ENCODE measurements at regions not wholly inside any gene's neighbourhood (a gene's known extent, or its start where the extent isn't known, plus 50 kb on each side); places are given as distances from the start of the nearest gene placed in this dataset.
"Not testable (repeated sequence)": the region's sequence is repeated elsewhere in the genome, so short reads cannot be mapped to it uniquely, and the experiment has no call there.

GRCh38 chr12:131624756-131625501 lies 86.0 kb upstream of the SFSWAP start:
- DNase-seq (ENCODE audit: low spot score in 2 of 2); FAIRE-seq: not testable (repeated sequence)

DNA sequence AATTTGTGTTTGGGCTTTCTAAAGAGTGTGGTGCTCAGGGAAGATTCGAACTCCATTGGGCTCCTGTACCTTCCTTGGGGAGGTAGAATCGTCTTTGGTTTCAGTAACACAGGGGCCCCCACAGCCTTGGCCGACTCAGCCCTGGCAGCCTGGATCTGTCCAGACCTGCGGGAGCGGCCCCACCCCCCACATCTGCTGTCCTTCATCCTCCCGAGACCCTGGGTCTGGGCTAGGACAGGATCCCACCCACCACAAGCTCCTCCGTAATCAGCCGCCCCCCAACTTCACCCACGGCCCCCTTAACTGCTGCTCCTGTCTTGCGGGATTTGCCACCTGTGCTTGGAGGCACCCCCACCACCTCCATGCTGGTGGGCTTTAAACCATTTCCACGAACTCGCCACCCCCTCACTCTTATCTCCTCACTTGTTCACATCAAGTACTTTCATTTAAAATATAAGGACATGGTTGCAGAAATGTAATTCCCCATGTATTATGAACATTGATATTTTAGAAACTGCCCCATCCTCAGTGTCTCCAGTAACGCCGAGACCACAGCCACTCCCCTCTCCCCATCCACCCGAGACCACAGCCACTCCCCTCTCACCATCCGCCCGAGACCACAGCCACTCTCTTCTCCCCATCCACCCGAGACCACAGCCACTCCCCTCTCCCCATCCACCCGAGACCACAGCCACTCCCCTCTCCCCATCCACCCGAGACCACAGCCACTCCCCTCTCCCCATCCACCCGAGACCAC lies 84.7 kb upstream of the SFSWAP start:
- DNase-seq (ENCODE audit: low spot score in 2 of 2); FAIRE-seq: not testable (repeated sequence)

DNA sequence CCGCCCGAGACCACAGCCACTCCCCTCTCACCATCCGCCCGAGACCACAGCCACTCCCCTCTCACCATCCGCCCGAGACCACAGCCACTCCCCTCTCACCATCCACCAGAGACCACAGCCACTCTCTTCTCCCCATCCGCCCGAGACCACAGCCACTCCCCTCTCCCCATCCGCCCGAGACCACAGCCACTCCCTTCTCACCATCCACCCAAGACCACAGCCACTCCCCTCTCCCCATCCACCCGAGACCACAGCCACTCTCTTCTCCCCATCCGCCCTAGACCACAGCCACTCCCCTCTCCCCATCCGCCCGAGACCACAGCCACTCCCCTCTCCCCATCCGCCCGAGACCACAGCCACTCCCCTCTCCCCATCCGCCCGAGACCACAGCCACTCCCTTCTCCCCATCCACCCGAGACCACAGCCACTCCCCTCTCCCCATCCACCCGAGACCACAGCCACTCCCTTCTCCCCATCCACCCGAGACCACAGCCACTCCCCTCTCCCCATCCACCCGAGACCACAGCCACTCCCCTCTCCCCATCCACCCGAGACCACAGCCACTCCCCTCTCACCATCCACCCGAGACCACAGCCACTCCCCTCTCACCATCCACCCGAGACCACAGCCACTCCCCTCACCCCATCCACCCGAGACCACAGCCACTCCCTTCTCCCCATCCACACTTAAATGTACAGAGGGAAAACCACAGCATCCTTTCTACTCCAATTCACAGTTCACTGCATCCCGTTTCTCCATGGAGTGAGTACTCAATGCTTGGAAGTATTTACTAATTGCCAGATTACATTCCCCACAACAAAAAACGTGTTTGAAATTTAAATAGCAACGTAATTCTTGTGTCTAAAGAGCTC lies 83.5 kb upstream of the SFSWAP start:
- DNase-seq (ENCODE audit: low spot score in 2 of 2); FAIRE-seq: not testable (repeated sequence)

GRCh38 chr12:131628023-131628740 lies 82.7 kb upstream of the SFSWAP start:
- DNase-seq (ENCODE audit: low spot score in 2 of 2) (no peak), FAIRE-seq (no peak)

DNA sequence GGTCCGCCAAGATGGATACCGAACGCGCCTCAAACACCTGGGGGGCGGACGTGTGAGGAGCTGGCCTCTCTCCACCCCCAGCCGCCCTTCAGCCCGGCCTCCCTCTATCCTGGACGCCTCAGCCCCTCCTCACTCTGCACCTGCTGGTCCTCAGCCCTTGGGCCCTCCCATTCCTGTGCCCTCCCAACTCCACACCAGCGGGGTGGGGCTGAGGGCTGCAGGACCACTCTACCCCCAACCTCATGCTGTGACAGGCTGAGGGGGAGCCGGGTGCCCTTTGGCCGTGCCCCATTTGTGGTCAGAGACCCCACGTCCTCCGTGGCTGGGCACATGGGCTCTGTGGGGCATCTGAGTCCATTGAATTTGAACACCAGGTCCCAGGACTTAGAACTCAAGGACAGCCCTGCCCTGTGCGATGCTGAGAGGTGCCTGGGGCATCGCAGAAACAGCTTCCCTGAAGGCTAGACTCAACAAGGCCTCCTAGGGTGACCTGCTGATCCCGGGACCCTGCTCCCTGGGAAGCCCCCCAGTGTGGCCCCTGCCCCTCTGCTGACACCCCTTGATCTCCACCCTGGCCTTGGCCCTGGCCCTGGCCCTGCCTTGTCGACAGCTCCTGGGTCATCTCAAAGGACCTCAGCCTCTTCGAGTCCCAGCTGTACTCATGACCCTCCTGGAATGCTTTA lies 82.0 kb upstream of the SFSWAP start:
- FAIRE-seq: no peak
- no peak for DNase-seq (ENCODE audit: low spot score in 2 of 2)

DNA sequence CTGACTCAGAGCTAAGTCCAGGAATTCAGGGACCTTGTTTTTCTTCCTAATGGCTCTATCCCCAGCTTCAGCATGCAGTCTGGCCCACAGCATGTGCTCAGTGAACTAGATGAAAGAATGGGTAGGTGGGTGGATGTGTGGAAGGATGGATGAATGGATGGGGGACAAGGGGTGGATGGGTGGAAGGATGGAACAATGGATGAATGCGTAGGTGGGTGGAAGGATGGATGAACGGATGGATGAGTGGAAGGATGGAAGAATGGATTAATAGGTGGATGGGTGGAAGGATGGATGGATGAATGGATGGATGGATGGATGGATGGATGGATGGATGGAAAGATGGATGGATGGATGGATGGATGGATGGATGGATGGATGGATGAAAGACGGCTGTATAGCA lies 79.7 kb upstream of the SFSWAP start:
- DNase-seq (ENCODE audit: low spot score in 2 of 2) (no peak), FAIRE-seq (no peak)

DNA sequence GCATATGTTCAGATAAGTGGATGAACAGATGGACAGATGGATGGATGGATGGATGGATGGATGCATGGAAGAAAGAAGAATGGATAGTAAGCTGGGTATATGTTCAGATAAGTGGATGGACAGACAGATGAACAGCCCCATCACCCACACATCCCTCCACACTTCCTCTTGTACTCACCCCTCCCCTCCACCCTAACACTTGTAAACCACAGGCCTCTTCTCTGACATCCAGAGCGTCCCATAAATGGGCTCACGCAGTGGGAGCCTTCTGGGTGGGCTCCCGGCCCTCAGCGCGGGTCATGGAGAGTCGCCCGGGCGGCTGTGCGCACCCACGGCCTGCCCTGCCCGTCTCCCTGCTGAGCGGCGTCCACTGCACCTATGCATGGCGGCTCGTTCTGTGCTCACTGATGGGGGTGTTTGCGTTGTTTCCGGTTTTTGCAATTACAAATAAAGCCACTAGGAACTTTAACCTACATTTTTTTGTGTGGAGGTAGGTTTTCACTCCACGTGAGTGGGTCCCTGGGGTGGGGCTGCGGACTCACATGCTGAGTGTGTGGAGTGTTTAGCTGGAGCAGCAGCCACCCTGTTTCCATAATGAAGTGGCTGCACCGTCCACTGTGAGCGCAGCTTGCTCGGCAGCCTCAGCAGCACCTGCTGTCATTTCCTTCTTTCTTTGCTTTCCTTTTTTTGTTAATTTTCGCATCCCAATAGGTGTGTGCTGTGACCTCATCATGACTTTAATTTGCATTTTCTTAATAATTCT lies 78.8 kb upstream of the SFSWAP start:
- not testable (repeated sequence) for DNase-seq (ENCODE audit: low spot score in 2 of 2); FAIRE-seq

DNA sequence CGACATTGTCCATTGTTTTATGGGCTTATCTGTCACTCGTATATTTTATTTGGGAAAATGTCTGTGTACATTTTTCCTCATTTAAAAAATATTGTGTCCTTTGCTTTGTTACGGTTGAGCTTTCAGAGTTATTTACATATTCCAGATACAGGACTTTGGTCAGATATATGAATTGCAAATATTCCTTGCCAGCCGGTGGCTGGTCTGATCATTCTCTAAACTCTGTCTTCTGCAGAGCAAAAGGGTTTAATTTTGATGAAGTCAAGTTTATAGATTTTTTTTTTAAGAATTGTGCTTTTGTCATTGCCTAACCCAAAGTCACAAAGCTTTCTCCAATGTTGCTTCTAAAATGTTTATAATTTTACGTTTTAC lies 78.3 kb upstream of the SFSWAP start:
- not testable (repeated sequence) for DNase-seq (ENCODE audit: low spot score in 2 of 2); FAIRE-seq

- FAIRE-seq; DNase-seq (ENCODE audit: low spot score in 2 of 2): not testable (repeated sequence)
Observed at GRCh38 chr12:131633610-131634009, 77.3 kb upstream of the SFSWAP start.

GRCh38 chr12:131634037-131634436 lies 76.9 kb upstream of the SFSWAP start:
- FAIRE-seq: no peak
- no peak for DNase-seq (ENCODE audit: low spot score in 2 of 2)

DNA sequence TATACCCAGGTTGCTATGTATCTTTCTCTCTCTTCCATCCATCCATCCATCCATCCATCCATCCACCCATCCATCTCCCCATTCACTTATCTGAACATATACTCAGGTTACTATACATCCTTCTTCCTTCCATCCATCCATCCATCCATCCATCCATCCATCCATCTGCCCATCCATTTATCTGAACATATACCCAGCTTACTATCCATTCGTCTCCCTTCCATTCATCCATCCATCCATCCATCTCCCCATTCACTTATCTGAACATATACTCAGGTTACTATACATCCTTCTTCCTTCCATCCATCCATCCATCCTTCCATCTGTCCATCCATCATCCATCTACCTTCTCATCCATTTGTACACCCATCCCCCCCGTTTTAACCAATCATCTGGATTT lies 75.9 kb upstream of the SFSWAP start:
- not testable (repeated sequence) for FAIRE-seq; DNase-seq (ENCODE audit: low spot score in 2 of 2)

DNA sequence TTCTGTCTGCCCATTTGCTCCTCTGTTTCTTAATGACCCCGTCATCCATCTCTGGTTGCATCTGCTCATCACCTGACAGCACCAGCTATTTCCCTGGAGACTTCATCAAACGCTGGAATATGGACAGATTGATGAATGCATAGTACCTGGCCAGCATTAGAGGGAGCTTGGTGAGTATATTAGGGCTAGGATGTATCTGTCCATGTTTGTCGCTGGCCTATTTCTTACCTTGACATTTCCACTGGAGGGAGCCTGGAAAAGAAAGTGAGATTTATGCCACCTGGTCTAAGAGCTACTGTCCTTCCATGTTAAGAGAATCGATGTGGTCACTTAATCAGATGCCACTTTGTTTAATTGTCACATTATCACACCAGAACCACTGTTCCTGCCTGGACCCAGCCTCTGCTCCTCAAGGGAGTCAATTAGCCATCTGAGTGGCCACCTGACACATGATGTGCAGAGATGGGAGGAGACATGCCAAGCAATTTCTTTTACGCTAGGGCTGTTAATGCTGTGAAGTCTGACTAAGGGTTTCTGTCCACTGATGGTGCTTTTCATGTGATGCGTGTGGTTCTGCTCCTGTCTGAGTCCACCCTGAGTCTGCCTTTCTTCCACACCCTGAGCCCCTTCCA lies 75.3 kb upstream of the SFSWAP start:
- FAIRE-seq: no peak
- no peak for DNase-seq (ENCODE audit: low spot score in 2 of 2)

DNA sequence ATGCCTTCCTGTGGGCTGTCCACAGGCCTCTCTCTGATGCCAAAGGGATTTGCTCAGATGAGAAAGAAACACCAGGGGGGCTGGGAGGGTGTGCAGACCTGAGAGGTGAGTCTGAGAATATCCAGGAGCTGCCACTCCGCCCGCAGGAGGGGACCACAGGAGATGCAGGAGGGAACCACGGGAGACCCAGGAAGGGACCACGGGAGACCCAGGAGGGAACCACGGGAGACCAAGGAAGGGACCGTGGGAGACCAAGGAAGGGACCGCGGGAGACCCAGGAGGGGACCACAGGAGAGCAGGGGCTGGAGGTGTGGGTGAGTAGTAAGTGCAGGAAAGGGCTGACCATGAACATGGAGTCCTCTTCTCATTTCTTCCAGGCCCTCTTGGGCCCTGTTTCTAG lies 74.6 kb upstream of the SFSWAP start:
- FAIRE-seq (no peak), DNase-seq (ENCODE audit: low spot score in 2 of 2) (no peak)

GRCh38 chr12:131636940-131637750 lies 73.7 kb upstream of the SFSWAP start:
- FAIRE-seq (no peak), DNase-seq (ENCODE audit: low spot score in 2 of 2) (no peak)

DNA sequence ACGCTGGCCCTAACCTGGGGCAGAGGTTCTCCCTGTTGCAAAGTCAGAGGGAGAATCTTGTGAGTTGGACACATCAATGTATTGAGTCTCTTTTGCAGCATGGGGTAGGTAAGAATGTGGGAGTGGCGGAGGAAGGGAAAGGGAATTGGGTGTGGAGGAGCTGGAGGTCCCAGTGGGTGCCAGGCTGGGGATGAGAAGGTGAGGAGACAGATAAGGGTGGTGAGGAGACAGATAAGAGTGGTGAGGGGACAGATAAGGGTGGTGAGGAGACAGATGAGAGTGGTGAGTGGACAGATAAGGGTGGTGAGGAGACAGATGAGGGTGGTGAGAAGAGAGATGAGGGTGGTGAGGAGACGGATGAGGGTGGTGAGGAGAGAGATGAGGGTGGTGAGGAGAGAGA lies 72.9 kb upstream of the SFSWAP start:
- DNase-seq (ENCODE audit: low spot score in 2 of 2) (no peak), FAIRE-seq (no peak)

DNA sequence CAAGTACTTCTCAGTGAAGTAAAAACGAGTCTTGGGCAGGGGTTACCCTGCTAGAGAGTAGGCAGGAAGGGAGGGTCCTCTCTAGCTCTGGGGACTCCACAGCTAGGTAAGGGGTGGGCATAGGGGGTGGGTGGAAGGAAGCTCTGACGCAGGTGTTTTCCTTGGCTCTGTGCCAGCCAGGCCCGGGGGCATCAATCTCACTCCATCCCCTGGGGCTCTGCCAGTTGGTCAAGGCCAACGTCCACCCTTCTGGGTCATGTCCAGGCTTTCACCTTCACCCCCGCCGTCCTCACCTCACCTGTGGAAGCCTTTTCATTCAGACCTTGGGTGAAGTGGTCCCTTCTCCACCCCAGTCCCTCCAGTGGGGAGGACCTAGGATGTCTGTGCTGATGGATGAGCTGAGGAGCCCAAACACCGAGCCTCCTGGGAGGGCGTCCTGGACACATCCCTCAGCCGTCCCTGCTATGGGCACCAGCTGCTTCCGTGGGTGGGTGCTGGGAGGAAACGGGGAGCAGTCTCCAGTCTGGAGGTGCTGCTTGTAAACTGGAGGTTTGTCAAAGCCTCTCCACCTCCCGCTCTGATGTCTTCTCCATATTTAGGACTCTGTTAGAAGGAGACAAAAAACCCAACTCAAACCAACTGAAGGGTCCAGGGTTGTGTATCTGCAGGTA lies 71.5 kb upstream of the SFSWAP start:
- no peak for FAIRE-seq
- no peak for DNase-seq (ENCODE audit: low spot score in 2 of 2)

- FAIRE-seq: no peak
- DNase-seq (ENCODE audit: low spot score in 2 of 2): no peak
Observed at GRCh38 chr12:131640525-131640924, 70.4 kb upstream of the SFSWAP start.
